Endothelial cell of umbilical vein (primary cell): ENCODE measurements at regions not wholly inside any gene's neighbourhood (a gene's known extent, or its start where the extent isn't known, plus 50 kb on each side); places are given as distances from the start of the nearest gene placed in this dataset.

Experiments used
- BruUV-seq: library from RNA; stranded (reverse); fragments of 400-500 nt; replicated peaks from 2 replicates; lab custom pipeline; 2021; lab: Mats Ljungman, UMichigan
- CTCF ChIA-PET: fragments of 300-600, 350-600 bp; sonication (Branson Sonifier 250); formaldehyde crosslinking; loops from one replicate; lab custom pipeline; 2021; ENCODE audit warnings: antibody characterized with exemption, inconsistent platforms; lab: Charles Lee
- POLR2A ChIA-PET: fragments of 300-600, 350-600 bp; sonication (Branson Sonifier 250); formaldehyde crosslinking; loops from one replicate; lab custom pipeline; 2021; ENCODE audit warnings: antibody characterized with exemption, inconsistent platforms; lab: Charles Lee
- DNase-seq: peaks from one replicate; pipeline ENCODE4 v3.0.0-alpha.2; 2011; ENCODE audit warnings: low read depth, low spot score
- FAIRE-seq: peaks from 2 replicates; lab custom pipeline; 2011; peaks lifted over from hg19 to GRCh38; lab: Jason Lieb, UNC
- H2AFZ ChIP-seq: 2 replicates; pipeline ENCODE4 v1.6.0; 2012; ENCODE audit warnings: low read depth, low read length, control low read depth, inconsistent platforms
- H3K27ac ChIP-seq: 2 replicates; pipeline ENCODE4 v1.5.1; 2011; ENCODE audit warnings: low read depth, mild to moderate bottlenecking, control low read depth, low read length, moderate library complexity; ENCODE audit not compliant: insufficient read depth
- H3K27me3 ChIP-seq, 2 experiments: 2 replicates each; pipeline versions ENCODE4 v1.6.0 to v1.6.1; 2011; ENCODE audit warnings: low read length in 2 of 2, mixed read lengths in 1 of 2; ENCODE audit not compliant: control insufficient read depth in 2 of 2, insufficient read depth in 2 of 2
- H3K36me3 ChIP-seq, 2 experiments: 2 replicates in 1 of 2; 3 replicates in 1 of 2; pipeline ENCODE4 v1.5.1; 2011; ENCODE audit warnings: low read length in 2 of 2, mild to moderate bottlenecking in 1 of 2, moderate library complexity in 1 of 2; ENCODE audit not compliant: control insufficient read depth in 2 of 2, insufficient read depth in 2 of 2; ENCODE audit errors: extremely low read depth in 1 of 2
- H3K4me1 ChIP-seq: 3 replicates; pipeline ENCODE4 v1.5.1; 2011; ENCODE audit warnings: mild to moderate bottlenecking, low read length; ENCODE audit not compliant: control insufficient read depth, insufficient read depth; ENCODE audit errors: extremely low read depth
- H3K4me2 ChIP-seq: 2 replicates; pipeline ENCODE4 v1.6.1; 2011; ENCODE audit warnings: low read length, control low read depth, mixed read lengths; ENCODE audit not compliant: insufficient read depth
- H3K4me3 ChIP-seq, 3 experiments: fragments of 200-600 bp in 1 of 3; sonication (generic), shearing (Covaris generic) in 1 of 3; replicated peaks in 1 of 3; 2 replicates each; pipeline ENCODE4 v1.5.1; 2011 to 2016; ENCODE audit warnings: control low read depth in 3 of 3, low read length in 3 of 3, mild to moderate bottlenecking in 2 of 3, inconsistent platforms in 1 of 3, low read depth in 1 of 3, moderate library complexity in 1 of 3; ENCODE audit not compliant: insufficient read depth in 1 of 3
- H3K79me2 ChIP-seq: 2 replicates; pipeline ENCODE4 v1.6.0; 2012; ENCODE audit warnings: low read length, inconsistent platforms; ENCODE audit not compliant: control insufficient read depth, insufficient read depth
- H3K9ac ChIP-seq: replicated peaks from 2 replicates; pipeline ENCODE3; 2011; ENCODE audit warnings: low read length, control low read depth; ENCODE audit not compliant: insufficient read depth; ENCODE audit errors: extremely low read depth
- H3K9me1 ChIP-seq: replicated peaks from 3 replicates; pipeline ENCODE4 v1.6.0; 2011; ENCODE audit warnings: mild to moderate bottlenecking, low read length; ENCODE audit not compliant: control insufficient read depth, insufficient read depth; ENCODE audit errors: extremely low read depth
- H3K9me3 ChIP-seq: replicated peaks from 2 replicates; pipeline ENCODE4 v1.5.1; 2012; ENCODE audit warnings: low read length, inconsistent platforms; ENCODE audit not compliant: control insufficient read depth, insufficient read depth
- H4K20me1 ChIP-seq: replicated peaks from 2 replicates; pipeline ENCODE3; 2011; ENCODE audit warnings: mild to moderate bottlenecking, low read length; ENCODE audit not compliant: control insufficient read depth, insufficient read depth; ENCODE audit errors: extremely low read depth
- EZH2 ChIP-seq: IDR thresholded peaks from 2 replicates; pipeline ENCODE4 v1.6.1; 2012; ENCODE audit warnings: borderline replicate concordance, low read depth, mild to moderate bottlenecking, moderate library complexity, low read length, inconsistent platforms; ENCODE audit not compliant: severe bottlenecking
- FOS ChIP-seq: IDR thresholded peaks from 2 replicates; pipeline ENCODE4 v1.6.1; 2011; ENCODE audit warnings: mild to moderate bottlenecking, low read length, moderate library complexity, borderline replicate concordance; ENCODE audit not compliant: insufficient read depth
- GATA2 ChIP-seq: IDR thresholded peaks from 2 replicates; pipeline ENCODE4 v1.7.0; 2011; ENCODE audit warnings: low read depth, mild to moderate bottlenecking, moderate library complexity, mixed read lengths, low read length; ENCODE audit not compliant: insufficient read length, insufficient read depth
- JUN ChIP-seq: IDR thresholded peaks from 2 replicates; pipeline ENCODE4 v1.6.1; 2011; ENCODE audit warnings: borderline replicate concordance, low read depth; ENCODE audit not compliant: insufficient read length, insufficient read depth
- MYC ChIP-seq: IDR thresholded peaks from one replicate; pipeline ENCODE4 v1.6.1; 2011; ENCODE audit warnings: mild to moderate bottlenecking, low read depth, low read length
- POLR2A ChIP-seq: IDR thresholded peaks from 2 replicates; pipeline ENCODE4 v1.6.1; 2012; ENCODE audit warnings: low read depth, mild to moderate bottlenecking, control low read depth, low read length
- POLR2AphosphoS5 ChIP-seq: IDR thresholded peaks from 2 replicates; pipeline ENCODE4 v1.6.1; 2012; ENCODE audit warnings: low read depth, mild to moderate bottlenecking, control low read depth, low read length, moderate library complexity; ENCODE audit not compliant: insufficient read depth
- dilution Hi-C: fragments of 300-500 bp; cut with MboI; formaldehyde crosslinking; loops from one replicate; pipeline ENCODE4 v1.15.0; 2019; ENCODE audit warnings: low sequenced_read_pairs; ENCODE audit not compliant: extremely low pct_ligation_motif_present
- intact Hi-C: fragments of 100-400 bp; cut with micrococcal nuclease; formaldehyde crosslinking; loops from one replicate; pipeline ENCODE4 v1.10.0; 2022
- TF ChIP-seq, protein P1 (sequence below): IDR thresholded peaks from 2 replicates; pipeline ENCODE4 v1.6.1; 2011; ENCODE audit not compliant: insufficient read depth, insufficient read length
- TF ChIP-seq, protein P2 (sequence below), 2 donors: IDR thresholded peaks; 1 replicate in 1 of 2; 2 replicates in 1 of 2; pipeline ENCODE4 v1.5.1; 2011; ENCODE audit warnings: low read length in 2 of 2, mild to moderate bottlenecking in 2 of 2, moderate library complexity in 2 of 2, control low read depth in 1 of 2, inconsistent platforms in 1 of 2, low read depth in 1 of 2; ENCODE audit not compliant: insufficient read depth in 1 of 2; ENCODE audit errors: extremely low read depth in 1 of 2

DNA sequence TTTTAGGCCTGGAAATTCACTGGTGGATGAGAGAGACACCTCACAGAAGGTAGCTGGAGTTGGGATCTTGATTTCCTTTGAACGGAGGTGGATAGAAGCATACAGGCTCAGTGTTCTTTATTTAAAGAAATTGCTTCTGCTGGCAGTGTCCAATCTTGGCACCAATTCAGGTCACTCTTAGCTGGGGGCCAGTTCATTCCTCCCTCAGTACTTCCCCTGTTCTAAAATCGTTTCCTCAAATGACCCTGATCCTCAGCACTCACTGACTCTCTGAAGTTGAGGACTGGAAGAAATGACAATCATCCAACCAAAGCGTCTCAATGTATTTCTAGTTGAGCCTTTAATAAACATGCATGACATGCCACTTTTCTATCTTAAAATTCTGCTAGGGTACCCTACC is 472.5 kb upstream of the BTBD3 start:
- Histone ChIP-seq H3K4me3 (no peak overlapping the region), H3K27ac (no peak overlapping the region), H2AFZ (no peak overlapping the region), H3K4me1 (peaks cover 8% of the 10 kb centered on the region), H3K9me1 (no peaks in the 10 kb centered on the region), H3K79me2 (no peaks in the 10 kb centered on the region), H3K9ac (no peak overlapping the region), H3K9me3 (no peaks in the 10 kb centered on the region), H3K4me2 (no peak overlapping the region), H4K20me1 (no peaks in the 10 kb centered on the region), H3K27me3 (no peaks in the 10 kb centered on the region), H3K36me3 (no peaks in the 10 kb centered on the region)
- CTCF ChIA-PET = no interaction called here
- DNase-seq (no peak), FAIRE-seq (no peak)
- intact Hi-C loops (no loop called here), dilution Hi-C loops (no loop called here)
- POLR2A ChIA-PET = no interaction called here
- TF ChIP-seq GATA2 (no peak), MYC (no peak), JUN (no peak), POLR2A (no peak), POLR2AphosphoS5 (no peak), FOS (no peak), EZH2 (no peak)
- TF ChIP-seq, protein P1, sequence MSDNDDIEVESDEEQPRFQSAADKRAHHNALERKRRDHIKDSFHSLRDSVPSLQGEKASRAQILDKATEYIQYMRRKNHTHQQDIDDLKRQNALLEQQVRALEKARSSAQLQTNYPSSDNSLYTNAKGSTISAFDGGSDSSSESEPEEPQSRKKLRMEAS = no peak
- TF ChIP-seq, protein P2, sequence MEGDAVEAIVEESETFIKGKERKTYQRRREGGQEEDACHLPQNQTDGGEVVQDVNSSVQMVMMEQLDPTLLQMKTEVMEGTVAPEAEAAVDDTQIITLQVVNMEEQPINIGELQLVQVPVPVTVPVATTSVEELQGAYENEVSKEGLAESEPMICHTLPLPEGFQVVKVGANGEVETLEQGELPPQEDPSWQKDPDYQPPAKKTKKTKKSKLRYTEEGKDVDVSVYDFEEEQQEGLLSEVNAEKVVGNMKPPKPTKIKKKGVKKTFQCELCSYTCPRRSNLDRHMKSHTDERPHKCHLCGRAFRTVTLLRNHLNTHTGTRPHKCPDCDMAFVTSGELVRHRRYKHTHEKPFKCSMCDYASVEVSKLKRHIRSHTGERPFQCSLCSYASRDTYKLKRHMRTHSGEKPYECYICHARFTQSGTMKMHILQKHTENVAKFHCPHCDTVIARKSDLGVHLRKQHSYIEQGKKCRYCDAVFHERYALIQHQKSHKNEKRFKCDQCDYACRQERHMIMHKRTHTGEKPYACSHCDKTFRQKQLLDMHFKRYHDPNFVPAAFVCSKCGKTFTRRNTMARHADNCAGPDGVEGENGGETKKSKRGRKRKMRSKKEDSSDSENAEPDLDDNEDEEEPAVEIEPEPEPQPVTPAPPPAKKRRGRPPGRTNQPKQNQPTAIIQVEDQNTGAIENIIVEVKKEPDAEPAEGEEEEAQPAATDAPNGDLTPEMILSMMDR (IDR thresholded peaks at IDR 0.05; ENCODE audit: extremely low read depth in 1 of 2, insufficient read depth in 1 of 2, low read depth in 1 of 2, low read length in 2 of 2) = no peak
- BruUV-seq = no TSS peak
